NCI-H774 (cell line): ENCODE measurements at regions not wholly inside any gene's neighbourhood (a gene's known extent, or its start where the extent isn't known, plus 50 kb on each side); places are given as distances from the start of the nearest gene placed in this dataset.
"Not testable (repeated sequence)": the region's sequence is repeated elsewhere in the genome, so short reads cannot be mapped to it uniquely, and the experiment has no call there.

ENCODE experiments used
- DNase-seq: peaks from one replicate; lab custom pipeline; 2025; lab: John Stamatoyannopoulos, UW

DNA sequence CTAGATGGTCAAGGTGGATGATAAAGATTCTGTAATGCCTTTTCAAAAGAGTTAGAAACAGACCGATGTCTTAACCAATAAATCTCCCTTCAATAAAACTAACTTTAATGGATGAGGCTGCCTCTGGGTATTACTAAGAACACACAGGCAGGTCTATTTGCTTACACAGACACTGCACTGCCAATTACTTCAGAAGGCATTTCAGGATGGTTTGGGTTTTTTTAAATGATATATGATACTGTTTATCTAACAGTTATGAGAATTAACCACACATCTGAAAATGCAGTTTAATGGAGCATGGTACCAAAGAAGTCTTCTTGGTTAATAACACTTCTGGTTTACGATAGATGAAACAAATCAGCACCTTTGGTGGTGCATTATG, 367.9 kb upstream of the GRAMD2B start:
- no peak for DNase-seq

GRCh38 chr5:126056352-126056751, 366.9 kb upstream of the GRAMD2B start:
- no peak for DNase-seq

GRCh38 chr5:126056851-126057622, 366.2 kb upstream of the GRAMD2B start:
- no peak for DNase-seq

DNA sequence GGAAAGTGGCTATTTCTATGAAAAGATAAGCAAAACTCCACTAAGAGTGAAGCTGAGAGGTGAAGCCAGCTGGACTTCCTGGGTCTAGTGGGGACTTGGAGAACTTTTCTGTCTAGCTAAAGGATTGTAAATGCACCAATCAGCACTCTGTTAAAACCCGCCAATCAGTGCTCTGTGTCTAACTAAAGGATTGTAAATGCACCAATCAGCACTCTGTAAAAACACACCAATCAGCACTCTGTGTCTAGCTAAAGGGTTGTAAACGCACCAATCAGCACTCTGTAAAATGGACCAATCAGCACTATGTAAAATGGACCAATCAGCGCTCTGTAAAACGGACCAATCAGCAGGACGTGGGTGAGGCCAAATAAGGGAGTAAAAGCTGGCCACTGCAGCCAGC, 364.8 kb upstream of the GRAMD2B start:
- DNase-seq: not testable (repeated sequence)

GRCh38 chr5:126062398-126063221, 360.6 kb upstream of the GRAMD2B start:
- DNase-seq: no peak

- DNase-seq: no peak
Observed at GRCh38 chr5:126065061-126065460, 358.1 kb upstream of the GRAMD2B start.

DNA sequence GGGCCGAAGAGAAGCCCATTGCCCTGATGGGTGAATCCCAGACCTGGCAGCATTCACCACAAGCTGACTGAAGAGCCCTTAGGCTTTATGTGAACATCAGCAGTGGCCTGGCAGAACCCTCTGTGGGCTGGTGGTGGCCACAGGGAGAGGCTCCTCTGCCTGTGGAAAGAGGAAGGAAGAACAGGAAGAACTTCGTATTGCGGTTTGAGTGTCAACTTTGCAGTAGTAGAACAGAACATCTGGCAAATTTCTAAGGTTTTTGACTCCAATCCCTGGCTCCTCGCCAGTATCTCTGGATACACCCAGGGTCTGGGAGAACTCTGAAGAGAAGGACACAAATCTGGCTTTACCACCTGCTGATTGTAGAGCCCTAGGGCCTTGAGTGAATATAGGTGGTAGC, 356.4 kb upstream of the GRAMD2B start:
- DNase-seq: no peak

DNA sequence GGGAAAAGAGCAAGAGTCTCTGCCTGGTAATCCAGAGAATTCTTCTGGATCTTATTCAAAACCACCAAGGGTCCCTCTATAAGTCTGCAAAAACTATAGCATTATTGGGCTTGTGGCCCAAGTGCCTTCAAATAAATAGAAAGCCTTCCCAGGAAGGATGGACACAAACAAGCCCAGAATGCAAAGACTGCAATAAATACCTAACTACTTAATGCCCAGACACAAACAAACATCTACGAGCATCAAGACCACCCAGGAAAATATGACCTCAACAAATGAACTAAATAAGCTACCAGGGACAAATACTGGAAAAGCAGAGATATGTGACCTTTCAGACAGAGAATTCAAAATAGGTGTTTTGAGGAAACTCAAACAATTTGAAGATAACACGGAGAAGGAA, 355.8 kb upstream of the GRAMD2B start:
- no peak for DNase-seq

- no peak for DNase-seq
Observed at GRCh38 chr5:126069329-126069728, 353.9 kb upstream of the GRAMD2B start.

GRCh38 chr5:126070481-126070880, 352.7 kb upstream of the GRAMD2B start:
- no peak for DNase-seq

DNA sequence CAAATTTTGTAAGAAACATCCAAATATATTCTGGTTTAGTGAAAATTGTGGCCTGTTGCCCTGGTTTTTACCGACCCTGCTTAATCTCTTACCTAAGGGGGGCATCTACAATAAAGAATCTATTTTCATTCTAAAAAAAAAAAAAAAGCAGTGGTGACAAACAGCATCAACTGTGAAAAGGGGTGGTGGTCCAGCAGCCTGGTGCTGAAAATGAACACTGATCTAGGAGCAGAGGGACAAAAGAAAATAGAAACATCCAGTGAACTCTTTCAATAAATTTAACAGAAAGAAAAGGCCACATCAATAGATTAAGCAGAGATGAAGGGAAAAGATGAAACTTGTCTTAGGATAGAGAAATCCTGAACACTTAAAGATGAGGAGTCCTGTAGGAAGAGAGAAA, 348.7 kb upstream of the GRAMD2B start:
- DNase-seq: no peak

DNA sequence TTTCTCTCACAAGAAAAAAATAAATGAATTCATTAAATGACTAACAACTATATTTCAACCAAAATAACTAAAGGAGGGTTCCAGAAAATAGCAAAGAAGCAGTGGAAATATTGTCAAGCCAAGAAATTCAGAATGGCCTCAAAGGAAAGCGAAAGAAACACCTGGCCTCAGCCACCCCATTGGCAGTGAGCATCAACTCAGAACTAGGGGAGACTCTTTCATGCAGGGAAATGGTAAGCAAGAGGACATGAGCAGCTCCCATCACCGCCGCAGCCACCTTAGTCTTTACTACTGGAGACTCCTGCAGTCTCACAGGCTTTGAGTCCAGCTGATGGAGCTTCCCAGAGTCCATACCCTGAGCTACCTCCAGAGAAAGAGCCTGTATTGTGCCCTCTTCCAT, 343.9 kb upstream of the GRAMD2B start:
- no peak for DNase-seq

DNA sequence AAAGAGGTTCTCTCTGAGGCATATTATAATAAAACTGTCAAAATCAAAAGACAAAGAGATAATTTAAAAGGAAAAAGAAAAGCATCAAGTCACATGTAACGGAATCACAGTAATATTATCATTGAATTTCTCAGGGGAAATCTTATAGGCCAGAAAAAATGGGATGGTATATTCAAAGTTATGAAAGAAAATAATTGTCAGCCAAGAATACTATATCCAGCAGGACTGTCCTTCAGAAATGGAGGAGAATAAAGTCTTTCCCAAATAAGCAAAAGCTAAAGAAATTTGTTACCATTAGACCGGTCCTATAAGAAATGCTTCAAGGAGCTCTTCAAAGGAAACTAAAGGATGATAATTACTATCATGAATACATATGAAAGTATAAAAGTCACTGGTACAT, 342.0 kb upstream of the GRAMD2B start:
- DNase-seq: no peak

- no peak for DNase-seq
Observed at GRCh38 chr5:126093041-126093440, 330.2 kb upstream of the GRAMD2B start.

DNA sequence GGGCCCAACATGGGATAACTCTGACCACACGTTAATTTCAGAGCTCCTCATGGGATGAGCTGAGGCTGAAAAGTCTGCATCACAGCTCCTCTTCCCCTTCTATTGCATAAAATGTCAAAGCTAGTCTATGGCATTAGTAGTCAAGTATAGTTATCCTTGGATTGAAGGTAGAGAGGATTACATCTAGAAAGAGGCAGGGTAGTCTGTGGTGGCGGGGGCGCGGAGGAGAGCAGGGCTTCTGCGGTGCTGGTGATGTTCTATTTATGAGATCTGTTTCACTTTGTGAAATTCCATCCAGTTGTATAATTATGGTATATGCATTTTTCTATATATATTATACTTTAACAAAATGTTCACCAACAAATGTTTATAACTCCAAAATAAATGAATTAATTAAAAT, 329.5 kb upstream of the GRAMD2B start:
- DNase-seq: no peak

DNA sequence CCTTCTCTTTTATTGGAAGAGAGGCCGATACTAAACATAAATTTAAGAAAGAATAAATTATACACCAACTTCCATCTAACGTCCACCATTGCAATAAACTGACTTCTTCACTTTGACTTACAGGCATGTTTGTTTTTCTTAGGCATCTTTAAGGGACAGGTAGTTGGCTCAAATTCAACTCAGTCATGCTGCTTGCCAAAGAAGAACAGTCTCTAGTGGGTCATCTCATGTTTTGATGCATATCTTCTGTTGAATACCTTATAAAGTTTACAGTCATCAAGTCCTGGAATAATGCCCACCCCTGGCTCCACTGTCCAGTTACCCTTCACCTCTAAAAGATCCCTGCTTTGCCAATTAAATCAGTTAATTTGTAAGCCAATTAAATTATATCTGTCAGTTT, 328.2 kb upstream of the GRAMD2B start:
- no peak for DNase-seq

DNA sequence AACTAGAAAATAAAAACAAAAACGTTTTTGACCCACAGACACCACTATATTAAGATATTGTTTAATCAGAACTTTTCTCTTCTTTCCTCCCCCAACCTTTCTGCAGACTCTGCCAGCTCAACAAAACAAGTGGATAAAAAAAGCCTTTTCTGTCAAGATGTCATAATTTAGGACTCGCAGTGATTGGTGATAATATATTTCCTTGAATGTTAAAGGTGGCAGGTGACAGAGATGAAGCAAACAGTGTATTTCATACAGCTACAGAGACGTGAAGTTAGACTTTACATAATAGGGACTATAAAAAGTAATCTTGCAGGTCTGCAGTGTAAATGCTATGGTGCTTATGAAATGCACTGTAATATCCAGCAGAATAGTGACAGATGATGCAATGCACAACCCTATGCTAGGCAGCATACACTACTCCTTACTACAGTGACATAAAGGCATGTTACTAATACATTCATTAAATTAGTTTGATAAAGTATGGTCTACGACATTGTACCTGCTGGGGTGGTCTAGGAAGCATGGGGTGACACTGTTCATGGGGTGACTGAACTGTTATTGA, 326.7 kb upstream of the GRAMD2B start:
- no peak for DNase-seq

DNA sequence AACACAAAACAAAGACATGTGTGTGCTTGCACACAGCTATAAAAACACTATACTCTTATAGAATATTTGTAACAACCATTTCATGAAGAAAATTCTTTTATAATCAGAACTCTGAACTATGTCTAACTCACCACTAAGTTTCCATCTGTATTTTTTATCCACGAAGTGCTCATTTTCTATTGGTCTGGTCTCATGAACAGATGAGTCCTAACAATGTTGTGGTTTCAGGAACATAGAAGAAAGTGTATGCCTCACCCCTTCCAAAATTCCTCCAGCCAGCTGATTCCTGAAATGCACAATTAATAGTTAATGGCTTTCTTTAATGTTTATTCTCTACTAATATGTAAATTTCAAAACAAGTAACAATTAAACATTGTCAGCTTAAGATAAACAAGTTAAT, 325.3 kb upstream of the GRAMD2B start:
- DNase-seq: no peak

- no peak for DNase-seq
Observed at GRCh38 chr5:126098330-126099017, 324.7 kb upstream of the GRAMD2B start.

DNA sequence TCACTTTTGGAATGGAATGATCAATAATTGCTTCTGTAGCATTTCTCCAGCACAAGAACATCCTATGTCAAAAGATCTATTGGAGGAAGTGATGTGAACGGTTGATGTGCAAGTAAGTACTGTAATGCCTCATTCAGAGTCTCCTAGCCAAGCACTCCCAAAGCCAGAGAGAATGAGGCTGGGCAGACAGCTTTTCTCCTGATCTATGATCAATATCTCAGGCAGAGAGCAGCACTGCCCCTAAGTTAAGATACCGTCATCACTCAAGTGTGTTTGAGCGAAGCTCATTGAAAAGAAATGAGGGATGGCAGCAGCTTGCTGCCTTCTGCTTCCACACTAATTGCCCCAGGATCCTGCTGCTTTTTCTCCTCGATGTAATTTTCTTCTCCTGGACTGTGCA, 324.1 kb upstream of the GRAMD2B start:
- DNase-seq: no peak

GRCh38 chr5:126100767-126101166, 322.4 kb upstream of the GRAMD2B start:
- no peak for DNase-seq

DNA sequence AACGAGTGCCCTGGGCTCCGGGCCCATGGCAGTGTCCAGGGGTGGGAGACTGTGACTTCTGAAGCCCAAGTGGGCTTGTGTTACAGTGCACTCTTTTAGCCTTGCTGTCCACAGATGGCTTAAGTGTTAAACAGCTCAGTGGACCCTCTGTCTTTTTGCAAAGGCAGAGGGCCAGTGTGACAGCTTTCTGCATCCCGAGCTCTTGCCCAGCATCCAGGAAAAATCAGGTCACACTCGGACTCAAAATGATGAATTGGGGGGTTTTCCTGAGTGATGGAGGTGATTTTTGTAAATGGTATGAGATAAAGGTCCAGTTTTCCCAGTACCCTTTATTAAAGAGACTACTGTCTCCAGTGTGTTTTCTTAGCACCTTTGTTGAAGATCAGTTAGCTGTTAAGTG, 321.3 kb upstream of the GRAMD2B start:
- no peak for DNase-seq

DNA sequence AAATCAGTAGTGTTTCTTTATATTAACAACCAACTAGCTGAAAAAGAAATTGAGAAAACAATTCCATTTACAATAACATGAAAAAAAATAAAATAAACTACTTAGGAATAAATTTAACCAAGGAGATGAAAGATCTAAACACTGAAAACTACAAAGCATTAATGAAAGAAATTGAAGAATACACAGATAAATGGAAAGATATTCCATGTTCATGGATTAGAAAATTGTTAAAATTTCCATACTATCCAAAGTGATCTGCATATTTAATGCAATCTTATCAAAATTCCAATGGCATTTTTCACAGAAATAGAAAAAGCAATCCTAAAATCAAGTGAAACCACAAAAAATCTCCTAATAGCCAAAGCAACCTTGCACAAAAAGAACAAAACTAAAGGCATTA, 320.2 kb upstream of the GRAMD2B start:
- DNase-seq: no peak
